H9 (cell line): ENCODE measurements at regions not wholly inside any gene's neighbourhood (a gene's known extent, or its start where the extent isn't known, plus 50 kb on each side); places are given as distances from the start of the nearest gene placed in this dataset.

ENCODE experiments used
- DNase-seq: peaks from one replicate; pipeline ENCODE4 v3.0.0-alpha.2; 2017
- H2AFZ ChIP-seq: one replicate; pipeline ENCODE4 v1.6.1; 2013; ENCODE audit warnings: mild to moderate bottlenecking, low read length, control low read depth, moderate library complexity
- H2AK5ac ChIP-seq: 2 replicates; pipeline ENCODE4 v1.6.1; 2013; ENCODE audit warnings: low read length, control low read depth, mixed read lengths; ENCODE audit not compliant: insufficient read length
- H2BK120ac ChIP-seq: one replicate; pipeline ENCODE4 v1.6.1; 2013; ENCODE audit warnings: low read depth, mild to moderate bottlenecking, low read length, control low read depth, inconsistent platforms; ENCODE audit not compliant: poor library complexity, severe bottlenecking
- H2BK12ac ChIP-seq: 2 replicates; pipeline ENCODE4 v1.6.1; 2013; ENCODE audit warnings: low read length, control low read depth, mixed read lengths, low read depth; ENCODE audit not compliant: insufficient read length
- H2BK15ac ChIP-seq: 2 replicates; pipeline ENCODE4 v1.6.1; 2013; ENCODE audit warnings: low read depth, low read length, control low read depth
- H2BK20ac ChIP-seq: one replicate; pipeline ENCODE4 v1.6.1; 2013; ENCODE audit warnings: low read depth, mild to moderate bottlenecking, low read length, control low read depth, inconsistent platforms; ENCODE audit not compliant: poor library complexity, severe bottlenecking
- H2BK5ac ChIP-seq: 2 replicates; pipeline ENCODE4 v1.6.1; 2013; ENCODE audit warnings: low read length, control low read depth, mixed read lengths; ENCODE audit not compliant: insufficient read length
- H3K14ac ChIP-seq: 2 replicates; pipeline ENCODE4 v1.6.1; 2013; ENCODE audit warnings: low read length, control low read depth; ENCODE audit not compliant: insufficient read depth
- H3K18ac ChIP-seq: 2 replicates; pipeline ENCODE4 v1.6.1; 2013; ENCODE audit warnings: low read depth, mild to moderate bottlenecking, mixed read lengths, low read length, control low read depth; ENCODE audit not compliant: insufficient read length
- H3K23ac ChIP-seq: 2 replicates; pipeline ENCODE4 v1.6.1; 2013; ENCODE audit warnings: low read length, control low read depth, mixed read lengths, low read depth; ENCODE audit not compliant: insufficient read length
- H3K23me2 ChIP-seq: 2 replicates; pipeline ENCODE4 v1.6.1; 2013; ENCODE audit warnings: low read depth, mild to moderate bottlenecking, mixed read lengths, low read length, control low read depth; ENCODE audit not compliant: insufficient read length, poor library complexity, severe bottlenecking
- H3K27ac ChIP-seq: 2 replicates; pipeline ENCODE4 v1.5.1; 2013; ENCODE audit warnings: low read length, control low read depth, mixed read lengths, low read depth; ENCODE audit not compliant: insufficient read length
- H3K27me3 ChIP-seq: 2 replicates; pipeline ENCODE4 v1.6.1; 2013; ENCODE audit warnings: low read length, control low read depth, inconsistent platforms; ENCODE audit not compliant: insufficient read depth
- H3K4ac ChIP-seq: 2 replicates; pipeline ENCODE4 v1.6.1; 2013; ENCODE audit warnings: low read depth, mild to moderate bottlenecking, control low read depth, inconsistent platforms, low read length, moderate library complexity
- H3K4me1 ChIP-seq: 2 replicates; pipeline ENCODE4 v1.6.1; 2013; ENCODE audit warnings: low read length, control low read depth, inconsistent platforms; ENCODE audit not compliant: insufficient read depth
- H3K4me2 ChIP-seq: 2 replicates; pipeline ENCODE4 v1.6.1; 2013; ENCODE audit warnings: low read length, control low read depth, mixed read lengths; ENCODE audit not compliant: insufficient read length, insufficient read depth
- H3K56ac ChIP-seq: 2 replicates; pipeline ENCODE4 v1.6.1; 2013; ENCODE audit warnings: low read depth, mild to moderate bottlenecking, mixed read lengths, low read length, control low read depth; ENCODE audit not compliant: insufficient read length
- H3K79me1 ChIP-seq: 2 replicates; pipeline ENCODE4 v1.6.1; 2013; ENCODE audit warnings: low read depth, mild to moderate bottlenecking, moderate library complexity, low read length, control low read depth, inconsistent platforms; ENCODE audit not compliant: insufficient read depth, poor library complexity, severe bottlenecking
- H3K79me2 ChIP-seq: 2 replicates; pipeline ENCODE4 v1.6.1; 2013; ENCODE audit warnings: low read length, control low read depth, inconsistent platforms; ENCODE audit not compliant: insufficient read depth
- H3K9ac ChIP-seq: 2 replicates; pipeline ENCODE4 v1.6.1; 2013; ENCODE audit warnings: low read length, control low read depth, mixed read lengths; ENCODE audit not compliant: insufficient read length; ENCODE audit errors: extremely low read depth
- H3K9me3 ChIP-seq: one replicate; pipeline ENCODE4 v1.6.1; 2013; ENCODE audit warnings: low read depth, low read length, inconsistent platforms; ENCODE audit not compliant: control insufficient read depth
- H3T11ph ChIP-seq: one replicate; pipeline ENCODE4 v1.6.1; 2013; ENCODE audit warnings: mild to moderate bottlenecking, low read length, control low read depth, inconsistent platforms
- H4K20me1 ChIP-seq: one replicate; pipeline ENCODE4 v1.6.1; 2013; ENCODE audit not compliant: control insufficient read depth, insufficient read length, insufficient read depth
- H4K5ac ChIP-seq: 2 replicates; pipeline ENCODE4 v1.6.1; 2013; ENCODE audit warnings: low read depth, mild to moderate bottlenecking, mixed read lengths, low read length, control low read depth; ENCODE audit not compliant: insufficient read length
- H4K8ac ChIP-seq: replicated peaks from 2 replicates; pipeline ENCODE4 v1.6.1; 2013; ENCODE audit warnings: low read length, control low read depth, mixed read lengths, low read depth; ENCODE audit not compliant: insufficient read length
- H4K91ac ChIP-seq: 2 replicates; pipeline ENCODE4 v1.6.1; 2013; ENCODE audit warnings: low read depth, mild to moderate bottlenecking, moderate library complexity, mixed read lengths, low read length, control low read depth; ENCODE audit not compliant: insufficient read length
- H3K27ac Mint-ChIP-seq, 3 experiments: 2 replicates in 2 of 3; 3 replicates in 1 of 3; pipeline ENCODE4 v1.8.0; 2020 to 2021; ENCODE audit warnings: mixed read lengths in 3 of 3, mild to moderate bottlenecking in 1 of 3, moderate library complexity in 1 of 3
- H3K27me3 Mint-ChIP-seq: 2 replicates; pipeline ENCODE4 v1.8.0; 2021; ENCODE audit warnings: low read depth, mild to moderate bottlenecking, moderate library complexity, mixed read lengths
- H3K36me3 Mint-ChIP-seq, 3 experiments: 2 replicates in 2 of 3; 3 replicates in 1 of 3; pipeline ENCODE4 v1.8.0; 2020 to 2021; ENCODE audit warnings: low read depth in 3 of 3, mixed read lengths in 3 of 3; ENCODE audit not compliant: insufficient read depth in 1 of 3
- H3K4me1 Mint-ChIP-seq, 2 experiments: 2 replicates each; pipeline ENCODE4 v1.8.0; 2020; ENCODE audit warnings: mixed read lengths in 2 of 2
- H3K4me3 Mint-ChIP-seq, 2 experiments: 2 replicates in 1 of 2; 3 replicates in 1 of 2; pipeline ENCODE4 v1.8.0; 2020 to 2021; ENCODE audit warnings: mild to moderate bottlenecking in 2 of 2, mixed read lengths in 2 of 2, moderate library complexity in 1 of 2
- H3K9me3 Mint-ChIP-seq, 2 experiments: 2 replicates in 1 of 2; 3 replicates in 1 of 2; pipeline ENCODE4 v1.8.0; 2020; ENCODE audit warnings: mild to moderate bottlenecking in 2 of 2, mixed read lengths in 2 of 2, moderate library complexity in 1 of 2
- WGBS: extraction: QIAGEN DNeasy Blood & Tissue Kit; methylation state at CpG from one replicate; pipeline ENCODE4 v1.1.7; 2013; ENCODE audit warnings: missing lambda C conversion rate, low lambda C conversion rate, mixed read lengths; ENCODE audit not compliant: insufficient read length; ENCODE audit errors: extremely low coverage; 5-methylcytosine and 5-hydroxymethylcytosine counted together
- TF ChIP-seq, protein P1 (sequence below): fragments of 200-600 bp; sonication (generic); conservative IDR thresholded peaks from 3 replicates; pipeline ENCODE4 v1.8.0; 2021; ENCODE audit warnings: antibody characterized with exemption, mild to moderate bottlenecking

DNA sequence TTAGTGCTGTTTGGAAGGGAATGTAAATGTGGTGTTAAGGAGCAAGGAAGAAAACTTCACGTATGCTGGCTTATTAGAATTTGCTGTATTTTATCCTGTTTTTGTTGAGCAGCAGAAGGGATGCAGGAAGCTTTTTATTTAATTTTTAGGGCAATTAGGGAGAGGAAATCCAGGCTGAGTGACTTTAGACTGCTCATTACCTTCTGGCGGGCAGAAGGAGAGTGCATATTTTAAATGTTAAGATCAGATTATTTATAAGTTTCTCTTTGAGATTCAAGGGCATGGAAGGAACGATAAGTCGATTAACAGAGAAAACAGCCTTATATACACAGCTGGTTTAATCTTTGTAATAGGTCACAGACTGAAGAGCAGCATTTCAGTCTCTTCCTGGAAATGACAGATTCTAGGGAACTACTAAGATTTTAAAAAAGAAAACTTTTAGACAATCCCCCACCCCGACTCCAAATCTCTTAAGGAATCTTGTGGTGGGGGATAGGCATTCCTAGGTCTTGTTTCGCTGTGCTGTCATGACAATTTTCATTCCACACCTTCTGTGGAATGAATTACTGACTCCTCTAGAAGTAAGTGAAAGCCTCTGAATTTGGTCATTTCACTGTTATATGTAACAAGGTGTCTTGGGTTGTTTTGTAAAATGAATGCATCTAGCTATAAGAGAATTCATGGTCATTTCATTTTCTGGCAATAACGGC lies 402.5 kb downstream of the RAPGEF2 start:
- Mint-ChIP-seq H3K27me3 (no peaks in the 10 kb centered on the region), H3K27ac (peak overlapping the region in 1 of 3 experiments; percentile 92; a peak in 4 of 7 replicates), H3K9me3 (no peaks in the 10 kb centered on the region), H3K4me1 (peaks cover 39 to 47% of the 10 kb centered on the region in 2 experiments), H3K4me3 (no peak overlapping the region), H3K36me3 (no peaks in the 10 kb centered on the region)
- no peak overlapping the region for H3K14ac ChIP-seq
- H2BK20ac ChIP-seq = no peak overlapping the region
- H3K4me1 ChIP-seq = peaks cover 2% of the 10 kb centered on the region; the same call in 1 of the 2 replicates
- H3K23ac ChIP-seq = no peak overlapping the region
- no peak for DNase-seq
- no peak overlapping the region for H4K5ac ChIP-seq
- H3K23me2 ChIP-seq = no peaks in the 10 kb centered on the region
- H2BK120ac ChIP-seq = no peak overlapping the region
- no peak overlapping the region for H3K4ac ChIP-seq
- no peaks in the 10 kb centered on the region for H3K27me3 ChIP-seq
- WGBS = no CpG with 5 or more reads among the region's 7 CpGs
- H2AK5ac ChIP-seq = no peak overlapping the region
- no peaks in the 10 kb centered on the region for H3K79me1 ChIP-seq
- no peak overlapping the region for H3K56ac ChIP-seq
- no peaks in the 10 kb centered on the region for H3K79me2 ChIP-seq
- H3T11ph ChIP-seq = no peak overlapping the region
- H3K9me3 ChIP-seq = no peaks in the 10 kb centered on the region
- H3K9ac ChIP-seq = no peak overlapping the region
- no peak overlapping the region for H2BK5ac ChIP-seq
- H3K4me2 ChIP-seq = no peak overlapping the region
- H4K20me1 ChIP-seq = no peaks in the 10 kb centered on the region
- no peak overlapping the region for H4K91ac ChIP-seq
- H2BK12ac ChIP-seq = no peak overlapping the region
- TF ChIP-seq, protein P1, sequence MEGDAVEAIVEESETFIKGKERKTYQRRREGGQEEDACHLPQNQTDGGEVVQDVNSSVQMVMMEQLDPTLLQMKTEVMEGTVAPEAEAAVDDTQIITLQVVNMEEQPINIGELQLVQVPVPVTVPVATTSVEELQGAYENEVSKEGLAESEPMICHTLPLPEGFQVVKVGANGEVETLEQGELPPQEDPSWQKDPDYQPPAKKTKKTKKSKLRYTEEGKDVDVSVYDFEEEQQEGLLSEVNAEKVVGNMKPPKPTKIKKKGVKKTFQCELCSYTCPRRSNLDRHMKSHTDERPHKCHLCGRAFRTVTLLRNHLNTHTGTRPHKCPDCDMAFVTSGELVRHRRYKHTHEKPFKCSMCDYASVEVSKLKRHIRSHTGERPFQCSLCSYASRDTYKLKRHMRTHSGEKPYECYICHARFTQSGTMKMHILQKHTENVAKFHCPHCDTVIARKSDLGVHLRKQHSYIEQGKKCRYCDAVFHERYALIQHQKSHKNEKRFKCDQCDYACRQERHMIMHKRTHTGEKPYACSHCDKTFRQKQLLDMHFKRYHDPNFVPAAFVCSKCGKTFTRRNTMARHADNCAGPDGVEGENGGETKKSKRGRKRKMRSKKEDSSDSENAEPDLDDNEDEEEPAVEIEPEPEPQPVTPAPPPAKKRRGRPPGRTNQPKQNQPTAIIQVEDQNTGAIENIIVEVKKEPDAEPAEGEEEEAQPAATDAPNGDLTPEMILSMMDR = no peak
- H3K18ac ChIP-seq = no peak overlapping the region
- H3K27ac ChIP-seq = no peak overlapping the region
- no peak overlapping the region for H4K8ac ChIP-seq
- H2AFZ ChIP-seq = no peak overlapping the region
- H2BK15ac ChIP-seq = no peak overlapping the region
